GM04504 (cell line): ENCODE measurements at regions not wholly inside any gene's neighbourhood (a gene's known extent, or its start where the extent isn't known, plus 50 kb on each side); places are given as distances from the start of the nearest gene placed in this dataset.

Source experiments
- DNase-seq: peaks from one replicate; pipeline ENCODE4 v3.0.0-alpha.2; 2012; ENCODE audit warnings: low read depth

DNA sequence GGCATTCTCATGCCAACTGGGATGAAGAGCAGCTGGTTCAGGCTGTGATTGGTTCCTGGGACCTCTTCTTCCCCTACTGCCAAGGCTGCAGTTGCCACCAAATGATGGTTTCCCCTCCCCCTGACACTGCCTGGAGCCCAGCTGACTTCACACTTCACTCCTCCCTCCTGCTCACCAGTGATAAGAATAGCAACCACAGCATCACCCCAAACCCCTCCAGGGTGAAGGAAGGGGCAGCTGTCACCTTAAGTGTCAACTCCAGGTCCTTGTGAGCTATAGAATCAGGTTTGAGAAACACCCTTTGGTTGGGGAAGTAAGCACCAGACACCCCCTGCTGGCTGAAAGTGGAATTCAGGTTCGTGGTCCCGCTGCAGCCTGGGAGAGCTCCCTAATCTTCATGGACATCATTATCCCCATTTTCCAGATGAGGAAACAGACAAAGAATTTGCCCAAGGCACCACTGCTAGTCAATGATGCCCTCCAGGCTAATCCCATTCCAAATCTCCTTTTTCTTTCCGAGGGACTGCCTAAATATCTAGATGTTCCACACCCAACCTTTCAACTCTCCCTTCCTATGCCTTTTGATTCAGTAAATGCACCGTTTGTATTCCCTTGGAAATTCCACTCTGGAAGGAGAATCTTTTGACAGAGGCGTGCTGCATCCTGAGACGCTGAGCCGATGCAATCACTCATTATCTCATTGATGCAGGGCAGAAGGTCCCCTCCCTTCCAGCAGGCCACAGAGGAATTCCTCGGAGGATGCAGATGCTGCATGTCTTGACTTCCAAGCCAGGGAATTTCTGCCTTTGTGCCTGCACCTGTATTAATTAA lies 50.6 kb upstream of the UQCRFS1 start:
- DNase-seq = no peak

DNA sequence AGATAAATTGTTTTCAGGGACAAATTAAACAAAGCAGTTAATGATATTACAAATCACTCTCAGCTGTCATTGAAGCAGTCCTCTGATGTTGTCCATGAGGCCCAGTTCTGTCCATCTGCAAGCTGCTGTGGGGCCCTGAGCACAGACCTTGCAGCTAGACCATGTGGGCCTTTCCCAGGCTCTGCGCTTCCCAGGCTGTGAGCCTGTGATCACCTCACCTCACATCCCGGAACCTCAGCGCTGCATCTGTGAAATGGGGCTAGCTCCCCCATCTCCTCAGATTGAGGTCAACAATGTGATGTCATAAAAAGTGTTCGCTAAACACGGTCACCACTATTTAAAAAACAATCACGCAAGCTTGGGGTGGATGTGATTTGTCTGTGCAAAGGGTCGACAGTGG lies 51.9 kb upstream of the UQCRFS1 start:
- DNase-seq = no peak

DNA sequence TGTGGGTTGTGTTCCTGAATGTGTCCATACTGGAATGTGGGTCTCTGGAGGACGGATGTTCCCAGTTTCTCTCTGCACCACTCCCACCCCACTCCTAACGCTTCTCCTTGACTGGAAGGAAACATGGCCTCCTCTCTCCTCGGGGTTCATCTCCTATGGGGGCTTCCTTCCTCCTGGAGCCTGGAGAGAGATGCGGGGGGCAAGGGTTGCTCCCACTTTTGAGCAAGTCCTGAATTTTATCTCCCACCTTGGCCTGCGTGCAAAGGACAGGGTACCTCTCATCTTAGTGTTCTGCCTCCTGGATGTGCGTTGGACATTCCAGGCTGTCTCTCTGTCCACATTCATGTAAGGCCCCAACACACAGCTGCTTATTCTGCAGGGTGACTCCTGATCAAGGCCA lies 52.5 kb upstream of the UQCRFS1 start:
- no peak for DNase-seq

DNA sequence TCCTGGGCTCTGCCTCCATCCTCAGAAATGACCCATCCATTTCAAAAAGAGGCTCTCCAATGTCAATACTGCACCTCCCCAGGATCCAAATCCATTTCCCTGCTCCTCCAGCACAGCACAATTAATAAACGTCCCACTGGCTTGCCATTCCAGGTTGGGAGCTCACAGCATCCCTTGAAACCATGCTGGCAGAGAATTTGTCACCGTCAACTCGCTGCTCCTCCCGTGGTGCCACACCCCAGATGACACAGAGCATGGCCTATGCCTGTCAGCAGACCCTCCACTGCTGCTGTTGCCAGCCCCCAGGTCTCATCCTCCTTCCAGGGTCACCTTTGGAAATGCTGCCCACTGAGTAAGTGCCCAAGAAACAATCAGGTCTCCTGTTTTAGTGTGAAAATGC lies 53.0 kb upstream of the UQCRFS1 start:
- DNase-seq = no peak

DNA sequence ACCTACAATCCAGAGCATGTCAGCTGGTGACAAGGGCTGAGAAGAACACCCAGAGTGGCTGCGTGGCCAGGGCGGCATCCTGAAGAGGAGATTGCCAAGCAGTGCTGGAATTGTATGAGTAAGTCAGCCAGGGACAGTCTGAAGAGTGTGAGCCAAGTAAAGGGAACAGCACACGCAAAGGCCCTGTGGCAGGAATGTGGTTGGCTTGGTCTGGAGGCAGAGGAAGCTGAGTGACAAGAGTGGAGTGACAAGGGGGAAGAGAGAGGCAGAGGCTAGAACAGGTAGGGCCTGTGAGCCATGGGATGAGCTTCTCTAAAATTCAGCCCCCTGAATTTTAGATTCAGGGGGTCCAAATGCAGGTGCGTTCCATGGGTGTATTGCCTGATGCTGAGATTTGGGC lies 53.7 kb upstream of the UQCRFS1 start:
- no peak for DNase-seq

DNA sequence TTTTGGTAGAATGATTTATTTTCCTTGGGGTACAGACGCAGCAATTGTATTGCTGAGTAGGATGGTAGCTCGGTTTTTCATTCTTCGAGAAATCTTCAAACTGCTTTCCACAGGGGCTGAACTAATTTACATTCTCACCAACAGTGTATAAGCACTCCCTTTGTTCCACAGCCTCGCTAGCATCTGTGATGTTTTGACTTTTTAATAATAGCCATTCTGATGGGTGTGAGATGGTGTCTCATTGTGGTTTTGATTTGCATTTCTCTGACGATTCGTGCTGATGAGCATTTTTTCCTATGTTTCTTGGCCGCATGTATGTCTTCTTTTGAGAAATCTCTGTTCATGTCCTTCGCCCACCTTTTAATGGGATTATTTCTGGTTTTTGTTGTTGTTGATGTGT lies 54.8 kb upstream of the UQCRFS1 start:
- DNase-seq = no peak

DNA sequence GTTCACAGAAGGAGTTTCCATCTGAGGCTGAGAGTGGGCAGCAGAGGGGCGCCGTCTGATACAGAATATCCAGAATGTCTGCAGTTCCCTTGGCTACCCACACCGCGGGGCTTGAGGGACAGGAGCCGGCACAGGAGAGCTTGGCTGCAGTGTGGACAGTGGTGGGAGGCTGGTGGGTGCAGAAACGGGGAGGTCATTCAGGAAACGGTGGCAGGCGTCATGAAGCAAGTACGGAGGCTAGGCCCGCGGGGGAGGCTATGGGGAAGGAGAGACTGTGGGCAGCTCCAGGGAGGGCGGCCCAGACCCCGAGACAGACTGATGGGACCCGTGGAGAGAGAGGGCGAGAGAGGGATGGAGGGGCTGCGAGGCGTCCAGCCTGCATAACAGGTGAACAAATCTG lies 55.2 kb upstream of the UQCRFS1 start:
- no peak for DNase-seq

DNA sequence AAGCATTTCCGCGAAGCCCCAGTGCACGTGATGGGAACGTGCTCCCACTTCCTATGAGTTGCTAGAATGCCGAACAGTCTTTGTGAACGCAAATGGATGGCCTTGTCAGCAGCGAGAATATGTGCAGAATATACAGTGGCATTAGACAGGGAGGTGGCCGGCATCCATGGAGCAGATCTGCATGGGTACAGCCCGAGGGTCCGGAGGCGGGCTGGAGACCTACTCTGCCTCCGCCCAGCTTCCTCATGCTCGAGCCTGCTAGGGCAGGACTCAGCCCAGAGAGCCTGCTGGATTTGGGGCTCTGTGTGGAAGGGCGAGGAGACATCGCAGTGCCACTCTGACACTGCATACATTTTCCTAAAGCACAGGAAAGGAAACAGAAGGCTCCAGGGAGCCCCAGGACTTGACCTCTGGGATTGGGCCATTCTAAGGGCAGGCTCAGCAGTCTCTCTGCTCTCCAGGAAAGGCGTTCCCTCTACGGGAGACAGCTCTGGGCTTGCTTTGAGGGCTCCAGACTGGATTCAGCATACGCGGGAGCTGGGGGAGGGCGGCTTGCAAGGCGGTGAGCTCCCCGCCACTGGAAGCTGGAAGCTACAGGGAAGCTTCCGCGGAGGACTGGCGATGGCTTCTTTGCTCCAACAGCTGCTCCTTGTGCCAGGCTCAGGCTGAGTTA lies 55.9 kb upstream of the UQCRFS1 start:
- no peak for DNase-seq

DNA sequence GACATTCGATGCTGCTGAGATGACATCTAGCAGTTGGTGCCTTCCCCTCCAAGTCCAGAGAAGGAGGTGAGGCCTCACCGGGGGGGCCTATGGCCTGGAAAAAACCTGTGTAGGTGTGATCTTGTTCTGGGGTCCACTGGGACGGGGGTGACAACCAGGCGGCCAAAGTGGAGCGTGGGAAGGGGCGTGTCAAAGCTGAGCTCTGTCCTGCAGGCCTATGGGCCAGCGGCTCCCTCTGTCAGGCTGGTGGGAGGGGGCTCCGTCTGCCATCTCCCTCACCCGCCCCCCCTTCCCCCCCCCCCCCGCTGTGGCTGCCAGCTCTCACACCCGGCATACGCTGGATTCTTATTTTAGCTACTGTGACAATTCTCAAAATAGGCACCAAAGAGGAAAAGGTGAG lies 56.7 kb upstream of the UQCRFS1 start:
- no peak for DNase-seq

DNA sequence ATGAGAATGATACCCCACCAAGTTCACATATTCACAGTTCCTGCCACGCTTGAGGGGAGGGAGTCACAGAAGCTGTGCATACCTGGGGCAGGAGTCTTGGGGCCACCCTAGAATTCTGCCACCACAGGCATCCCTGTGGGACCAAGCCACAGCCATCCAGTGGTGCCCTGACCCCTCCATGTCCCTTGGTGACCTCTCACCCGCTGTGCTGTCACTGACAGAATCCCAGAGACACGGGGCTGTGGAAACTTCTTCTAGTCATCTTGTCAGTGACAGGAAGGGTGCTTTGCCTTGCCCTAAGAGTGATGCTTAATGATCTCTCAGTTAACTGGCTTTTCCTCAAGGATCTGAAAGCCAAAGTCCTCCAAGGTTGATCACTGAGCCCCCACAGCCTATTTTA lies 58.4 kb upstream of the UQCRFS1 start:
- no peak for DNase-seq

DNA sequence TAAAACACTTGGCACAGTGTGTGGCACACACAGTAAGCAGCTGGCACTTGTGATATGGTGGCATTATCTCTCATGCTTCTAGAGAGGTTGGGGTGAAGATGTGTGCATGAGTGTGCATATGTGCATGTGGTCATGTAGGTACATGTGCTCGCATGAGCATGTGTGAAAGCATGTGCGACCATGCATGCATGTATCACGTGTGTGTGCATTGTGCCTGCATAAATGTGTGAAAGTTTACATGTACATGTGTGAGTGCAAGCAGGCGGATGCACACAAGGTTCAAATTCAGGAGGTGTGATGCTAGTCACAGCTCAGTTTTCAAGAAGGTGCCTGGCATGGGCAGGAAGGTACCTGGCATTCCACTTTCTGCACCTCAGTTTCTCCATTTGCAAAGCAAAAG lies 59.0 kb upstream of the UQCRFS1 start:
- DNase-seq = no peak

DNA sequence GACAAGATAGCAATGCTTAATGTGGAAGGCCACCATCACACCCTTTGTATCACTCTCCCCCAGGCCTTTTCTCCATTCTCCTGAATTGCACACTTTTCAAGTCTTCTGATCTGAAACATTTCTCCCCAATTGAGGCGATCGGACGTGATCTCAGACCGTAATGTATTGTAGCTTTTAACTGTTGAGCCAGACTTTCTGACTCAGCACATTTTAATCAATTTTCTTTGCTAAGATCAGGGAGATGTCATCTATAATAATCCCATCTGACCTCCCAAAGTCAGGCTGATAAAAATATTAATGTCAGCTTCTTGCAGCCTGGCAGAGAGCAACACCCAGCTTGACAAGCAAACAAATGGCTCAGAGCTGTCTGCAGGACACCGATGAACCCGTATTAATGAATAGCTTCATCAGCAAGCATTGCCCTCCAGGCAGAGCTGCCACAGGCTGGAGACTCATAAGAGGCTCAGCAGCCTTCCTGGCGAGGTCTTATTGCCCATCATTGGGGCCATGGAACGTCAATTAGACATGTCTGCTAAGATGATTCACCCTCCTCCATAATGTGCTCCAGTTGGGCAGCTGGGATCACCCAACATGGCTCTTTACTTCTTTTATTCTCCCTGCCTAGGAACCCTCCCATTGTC lies 60.2 kb upstream of the UQCRFS1 start:
- DNase-seq = no peak

DNA sequence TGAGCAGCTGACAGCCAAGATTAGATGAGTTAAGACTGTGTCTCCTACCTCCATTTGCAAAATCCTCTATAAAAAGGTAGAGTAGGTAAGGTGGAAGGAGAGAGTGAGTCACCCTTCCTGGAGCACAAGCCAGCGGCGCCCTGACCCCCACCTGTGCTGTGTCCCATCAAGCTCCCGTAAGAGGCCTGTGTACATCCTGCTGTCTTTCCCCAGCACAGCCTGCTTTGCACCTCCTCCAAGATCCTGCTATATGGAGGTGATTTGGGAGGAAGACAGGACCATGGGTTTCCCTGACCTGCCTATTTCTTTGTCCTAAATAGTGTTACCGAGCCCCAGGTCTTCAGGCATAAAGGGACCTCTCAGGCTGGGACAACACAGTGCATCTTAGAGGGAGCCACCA lies 62.3 kb upstream of the UQCRFS1 start:
- DNase-seq = no peak

DNA sequence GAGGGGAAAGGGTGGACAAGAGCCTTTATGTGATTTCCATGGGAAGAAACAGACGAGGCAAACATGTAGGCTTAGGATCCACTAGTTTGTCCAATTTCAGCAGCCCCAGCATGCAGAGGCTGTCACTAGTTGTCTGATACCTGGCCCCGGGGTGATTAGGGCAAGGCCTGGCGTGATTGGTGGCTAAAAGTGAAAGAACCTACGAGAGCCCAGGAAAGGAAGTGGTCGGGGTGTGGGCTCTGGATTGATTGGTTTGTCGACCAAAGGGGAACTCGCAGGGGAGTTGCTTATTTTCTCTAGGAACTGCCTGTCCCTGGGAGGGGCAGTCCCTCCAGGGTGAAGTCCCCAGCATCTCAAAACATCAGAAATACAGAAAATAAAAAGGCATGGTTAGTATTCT lies 64.2 kb upstream of the UQCRFS1 start:
- no peak for DNase-seq

DNA sequence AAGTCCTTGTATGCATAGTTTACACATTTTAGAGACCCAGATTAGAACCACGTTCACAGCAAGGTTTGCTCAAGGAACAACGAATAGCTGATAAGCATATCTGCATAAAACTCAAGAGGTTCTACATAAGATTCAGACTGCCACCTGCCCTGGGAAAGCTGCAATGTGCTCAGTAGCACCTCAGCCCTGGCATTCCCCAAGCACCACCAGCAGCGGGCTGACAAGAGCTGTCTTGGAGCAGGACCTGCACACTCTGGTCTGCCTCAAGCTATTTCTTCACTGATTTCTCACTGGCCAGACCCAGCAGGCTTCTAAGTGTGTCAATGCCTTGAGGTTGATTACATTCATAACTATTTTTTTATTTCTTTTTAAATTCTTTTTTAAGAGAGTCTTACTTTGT lies 65.8 kb upstream of the UQCRFS1 start:
- DNase-seq = no peak

DNA sequence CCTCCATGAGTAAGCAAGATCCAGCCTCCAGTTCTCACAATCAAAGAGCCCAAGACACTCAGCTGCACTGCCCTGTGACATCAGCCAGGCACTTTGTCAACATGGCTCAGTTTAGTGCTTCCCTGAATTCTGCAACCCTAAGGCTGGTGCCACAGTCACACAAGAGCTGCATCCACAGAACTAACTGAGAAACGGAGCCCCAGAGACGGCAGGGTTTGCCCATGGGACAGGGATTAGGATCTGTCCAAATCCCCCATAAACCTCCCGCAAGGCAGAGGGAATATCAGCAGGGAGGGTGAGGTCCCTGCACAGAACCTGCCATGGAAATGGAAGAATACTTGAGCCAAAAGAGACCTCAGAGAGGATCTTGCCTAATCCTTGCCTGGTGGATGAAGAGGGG lies 70.4 kb upstream of the UQCRFS1 start:
- DNase-seq = no peak

DNA sequence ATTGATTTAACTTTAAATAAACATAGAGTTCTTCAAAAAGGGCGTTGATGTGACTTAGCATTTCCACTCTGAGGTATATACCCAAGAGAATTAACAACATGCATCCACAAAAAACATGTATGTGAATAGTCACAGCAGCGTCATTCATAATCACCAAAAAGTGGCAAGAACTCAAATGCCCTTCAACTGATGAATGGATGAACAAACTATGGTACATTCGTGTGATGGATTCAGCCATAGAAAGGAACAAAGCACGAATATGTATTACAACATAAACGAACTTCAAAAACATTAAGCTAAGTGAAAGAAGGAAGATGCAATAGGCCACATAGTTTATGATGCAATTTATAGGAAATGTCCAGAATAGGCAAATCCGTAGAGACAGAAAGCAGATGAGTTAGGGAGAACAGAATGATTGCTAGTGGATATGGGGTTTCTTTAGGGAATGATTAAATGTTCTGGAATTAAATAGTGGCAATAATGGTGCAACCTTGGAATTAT lies 72.3 kb upstream of the UQCRFS1 start:
- no peak for DNase-seq

DNA sequence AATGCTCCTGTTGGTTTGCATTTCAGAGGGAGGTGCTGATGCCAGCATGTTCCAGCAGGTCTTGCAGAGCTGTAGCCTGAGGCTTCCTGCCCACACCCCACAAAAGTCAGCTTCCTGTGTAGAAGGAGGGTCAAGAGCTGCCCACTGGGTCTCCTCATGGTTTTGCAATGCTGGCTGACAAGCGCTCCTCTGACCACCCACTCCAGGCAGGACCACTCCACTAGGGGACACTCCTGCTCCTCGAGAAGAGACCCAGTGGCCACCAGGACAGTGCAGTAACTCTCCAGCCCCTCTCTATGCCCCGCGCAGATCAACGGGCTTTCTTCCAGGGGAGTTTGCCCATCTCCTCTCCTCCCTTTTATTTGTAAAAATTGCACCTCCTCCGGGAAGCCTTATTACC lies 72.9 kb upstream of the UQCRFS1 start:
- no peak for DNase-seq

DNA sequence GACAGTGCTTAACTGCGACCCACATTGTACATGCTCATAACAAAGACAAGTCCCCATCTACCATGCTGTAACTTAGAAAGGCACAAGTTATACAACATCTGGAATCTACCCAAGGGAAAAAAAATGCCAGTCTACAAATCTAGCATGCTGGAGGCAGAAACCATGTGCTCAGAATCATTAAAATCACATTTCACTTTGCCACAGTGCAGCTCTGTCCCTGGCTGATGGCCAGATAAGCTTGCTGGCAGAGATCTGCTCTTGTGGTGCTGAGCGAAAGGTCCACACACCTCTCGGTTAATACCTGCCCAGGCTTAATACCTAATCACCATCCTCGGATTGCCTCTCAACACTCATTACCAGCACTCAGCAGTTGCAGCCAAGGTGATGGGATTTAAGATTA lies 74.1 kb upstream of the UQCRFS1 start:
- DNase-seq = no peak

DNA sequence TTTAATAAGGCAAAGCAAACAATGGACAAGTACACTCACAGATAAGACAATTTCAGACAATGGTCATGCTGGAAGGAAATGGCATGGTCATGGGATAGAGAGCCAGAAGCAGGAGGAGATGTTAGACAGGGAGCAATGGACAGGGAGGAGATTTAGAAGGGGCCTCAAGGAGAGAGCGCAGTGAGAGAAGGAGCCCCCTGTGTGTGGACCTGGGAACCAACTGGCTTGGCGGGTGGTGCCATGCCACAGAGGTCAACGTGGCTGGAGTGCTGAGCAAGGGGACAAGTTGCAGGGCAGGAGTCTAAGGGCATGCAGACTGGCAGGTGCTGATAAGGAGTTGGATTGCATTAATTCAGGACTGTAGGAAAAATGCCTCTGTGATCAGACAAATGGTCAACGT lies 75.3 kb upstream of the UQCRFS1 start:
- DNase-seq = no peak

DNA sequence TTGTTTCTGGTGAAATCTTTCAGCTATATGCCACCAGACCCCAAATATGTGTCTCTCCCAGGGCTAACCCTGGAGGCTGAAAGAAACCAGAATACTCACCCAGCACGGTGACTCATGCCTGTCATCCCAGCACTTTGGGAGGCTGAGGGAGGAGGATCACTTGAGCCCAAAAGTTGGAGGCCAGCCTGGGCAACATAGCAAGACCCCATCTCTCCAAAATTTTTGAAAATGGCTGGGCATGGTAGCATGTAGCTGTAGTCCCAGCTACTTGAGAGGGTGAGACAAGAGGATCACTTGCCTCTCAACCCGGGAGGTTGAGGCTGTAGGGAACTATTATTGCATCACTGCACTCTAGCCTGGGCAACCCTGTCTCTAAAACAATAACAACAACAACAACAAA lies 76.1 kb upstream of the UQCRFS1 start:
- DNase-seq = no peak

DNA sequence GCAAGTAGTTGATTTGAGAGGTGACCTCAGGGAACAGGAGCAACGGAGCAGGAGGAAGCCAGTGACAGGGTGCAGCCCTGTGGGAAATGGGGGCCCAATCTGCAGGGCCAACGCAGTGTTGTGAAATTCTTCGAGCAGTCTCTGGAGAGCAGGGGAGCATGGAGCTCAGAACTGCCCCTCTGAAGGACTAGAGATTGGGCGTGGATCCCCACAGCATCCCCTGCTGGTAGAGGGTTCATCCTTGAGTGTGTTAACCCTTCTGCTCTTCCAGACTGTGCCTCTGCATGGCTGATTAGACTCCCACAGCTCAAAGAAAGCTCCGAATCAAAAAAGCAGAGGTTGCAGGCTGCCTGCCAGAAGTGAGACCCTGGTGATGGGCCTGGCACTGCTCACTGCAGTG lies 77.9 kb upstream of the UQCRFS1 start:
- DNase-seq = no peak

DNA sequence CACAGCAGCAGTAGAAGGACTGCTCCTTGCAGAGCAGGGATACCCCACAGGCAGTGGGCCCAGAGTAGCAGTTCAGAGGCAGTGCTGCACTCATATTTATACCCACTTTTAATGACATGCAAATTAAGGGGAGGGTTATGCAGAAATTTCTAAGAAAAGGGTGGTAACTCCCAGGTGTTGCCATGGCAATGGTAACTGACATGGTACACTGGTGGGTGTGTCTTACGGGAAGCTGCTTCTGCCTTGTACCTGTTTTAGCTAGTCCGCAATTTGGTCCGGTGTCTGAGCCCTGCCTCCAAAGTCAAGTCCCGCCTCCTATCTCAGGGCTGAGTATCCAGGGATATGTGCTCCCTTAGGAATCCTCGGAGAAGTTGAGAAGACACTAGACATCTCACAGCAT lies 79.2 kb upstream of the UQCRFS1 start:
- DNase-seq = no peak
